ENCODE measurements at regions not wholly inside any gene's neighbourhood (a gene's known extent, or its start where the extent isn't known, plus 50 kb on each side); places are given as distances from the start of the nearest gene placed in this dataset.

- DNase-seq (no peak), ATAC-seq (no peak)
- no peaks in the 10 kb centered on the region for H3K36me3 ChIP-seq
- no peaks in the 10 kb centered on the region for H3K4me1 ChIP-seq
- 77% methylated on average over 1 of the region's 1 CpG for WGBS (ENCODE audit: insufficient coverage, low coverage, low lambda C conversion rate, missing lambda C conversion rate)
- no peak for TF ChIP-seq CTCF (IDR thresholded peaks at IDR 0.05)
- no peak for TF ChIP-seq POLR2A (IDR thresholded peaks at IDR 0.05)
- no peak overlapping the region for H3K4me3 ChIP-seq
- no peak overlapping the region for H3K27ac ChIP-seq
- no peaks in the 10 kb centered on the region for H3K9me3 ChIP-seq
- intact Hi-C loops (cut with DNase I), result no loop called here
- H3K27me3 ChIP-seq, result no peaks in the 10 kb centered on the region
These were observed 118.9 kb upstream of the NMUR2 start for GRCh38 chr5:152523964-152524363.

- intact Hi-C loops (cut with DNase I), result no loop called here
- no peak overlapping the region for H3K27ac ChIP-seq
- ATAC-seq, result peak; percentile 20 to 39 (median 24)
- H3K4me1 ChIP-seq, result no peaks in the 10 kb centered on the region
- no peaks in the 10 kb centered on the region for H3K9me3 ChIP-seq
- WGBS (ENCODE audit: insufficient coverage, low coverage, low lambda C conversion rate, missing lambda C conversion rate), result 30% methylated on average over 3 of the region's 3 CpGs
- no peaks in the 10 kb centered on the region for H3K27me3 ChIP-seq
- DNase-seq, result no peak
- no peaks in the 10 kb centered on the region for H3K36me3 ChIP-seq
- H3K4me3 ChIP-seq, result no peak overlapping the region
- no peak for TF ChIP-seq POLR2A (IDR thresholded peaks at IDR 0.05)
- TF ChIP-seq CTCF (IDR thresholded peaks at IDR 0.05), result no peak
These were observed 122.4 kb upstream of the NMUR2 start for GRCh38 chr5:152527358-152528052.

- TF ChIP-seq POLR2A (IDR thresholded peaks at IDR 0.05), result no peak
- no peak for TF ChIP-seq CTCF (IDR thresholded peaks at IDR 0.05)
- Histone ChIP-seq H3K4me3 (no peak overlapping the region), H3K9me3 (no peaks in the 10 kb centered on the region), H3K4me1 (no peaks in the 10 kb centered on the region), H3K27ac (no peak overlapping the region), H3K27me3 (no peaks in the 10 kb centered on the region), H3K36me3 (no peaks in the 10 kb centered on the region)
- ATAC-seq (no peak), DNase-seq (no peak)
- intact Hi-C loops (cut with DNase I), result no loop called here
These were observed 124.4 kb upstream of the NMUR2 start for GRCh38 chr5:152529440-152529839.

GRCh38 chr5:152532714-152533113, 127.6 kb upstream of the NMUR2 start:
- Histone ChIP-seq H3K36me3 (no peaks in the 10 kb centered on the region), H3K4me3 (no peak overlapping the region), H3K27me3 (no peaks in the 10 kb centered on the region), H3K4me1 (no peaks in the 10 kb centered on the region), H3K9me3 (no peaks in the 10 kb centered on the region), H3K27ac (no peak overlapping the region)
- no peak for DNase-seq
- 19% methylated on average over 2 of the region's 2 CpGs for WGBS (ENCODE audit: insufficient coverage, low coverage, low lambda C conversion rate, missing lambda C conversion rate)
- intact Hi-C loops (cut with DNase I), result loop anchor here in 1 of 2 donors (10.0 kb wide), 1 partner anchor 1432 kb away; no protein-coding TSS in a partner anchor
- TF ChIP-seq POLR2A (IDR thresholded peaks at IDR 0.05) (no peak), CTCF (IDR thresholded peaks at IDR 0.05) (peak; percentile 50 to 76 (median 57))
- ATAC-seq, result peak; percentile 69 to 80 (median 72)

Data from right lobe of liver (tissue), 6 donors.